ENCODE measurements at regions not wholly inside any gene's neighbourhood (a gene's known extent, or its start where the extent isn't known, plus 50 kb on each side); places are given as distances from the start of the nearest gene placed in this dataset.

DNA sequence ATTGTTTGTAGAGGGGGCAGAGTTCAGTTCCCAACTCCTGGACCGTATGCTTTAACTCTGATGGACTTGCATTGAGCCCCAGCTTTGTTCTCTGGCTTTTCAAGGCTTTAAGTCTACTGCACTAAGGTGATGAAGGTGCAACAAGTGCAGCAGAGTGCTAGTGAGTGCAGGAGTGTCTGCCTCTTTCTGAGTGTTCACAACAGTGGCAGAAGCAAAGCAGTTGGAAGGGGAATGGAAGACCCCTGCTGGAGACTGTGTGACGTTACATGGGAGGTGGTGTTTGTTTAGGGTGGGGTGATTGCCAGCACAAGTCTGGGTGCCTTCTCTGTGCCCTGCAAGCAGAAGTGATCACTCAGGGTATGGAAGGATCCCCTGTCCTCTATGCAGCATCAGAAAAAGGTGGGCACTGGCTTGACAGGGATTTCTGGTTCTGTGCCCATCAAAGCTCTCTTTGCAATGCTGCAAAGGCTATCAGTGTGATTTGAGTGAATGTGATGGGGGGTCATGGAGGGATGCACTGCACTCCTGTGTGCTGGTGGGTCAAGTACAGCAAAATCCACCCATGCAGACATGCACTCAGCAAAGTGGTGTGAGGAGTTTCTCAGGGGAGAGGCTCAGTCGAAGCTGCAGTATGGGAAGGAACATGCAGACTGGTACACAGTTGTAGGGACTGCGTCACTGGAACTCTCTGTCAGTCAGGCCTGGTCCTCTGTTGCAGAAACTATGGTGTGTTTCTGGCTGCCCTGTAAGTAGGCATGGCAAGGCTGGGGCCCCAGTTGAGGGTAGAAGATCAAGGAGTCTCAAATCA is 70.9 kb upstream of the UGT2B7 start:
- peaks cover 4% of the 10 kb centered on the region; the same call in 1 of the 2 replicates for H3K9me3 ChIP-seq
- no peak overlapping the region for H3K4me3 Mint-ChIP-seq (ENCODE audit: unreplicated experiment)
- H3K27ac Mint-ChIP-seq (ENCODE audit: unreplicated experiment) = no peak overlapping the region
- no peaks in the 10 kb centered on the region for H3K36me3 ChIP-seq (ENCODE audit: control insufficient read depth, insufficient read depth, low read length)
- BruUV-seq (replicated peaks) = no TSS peak
- TF ChIP-seq, protein P1, sequence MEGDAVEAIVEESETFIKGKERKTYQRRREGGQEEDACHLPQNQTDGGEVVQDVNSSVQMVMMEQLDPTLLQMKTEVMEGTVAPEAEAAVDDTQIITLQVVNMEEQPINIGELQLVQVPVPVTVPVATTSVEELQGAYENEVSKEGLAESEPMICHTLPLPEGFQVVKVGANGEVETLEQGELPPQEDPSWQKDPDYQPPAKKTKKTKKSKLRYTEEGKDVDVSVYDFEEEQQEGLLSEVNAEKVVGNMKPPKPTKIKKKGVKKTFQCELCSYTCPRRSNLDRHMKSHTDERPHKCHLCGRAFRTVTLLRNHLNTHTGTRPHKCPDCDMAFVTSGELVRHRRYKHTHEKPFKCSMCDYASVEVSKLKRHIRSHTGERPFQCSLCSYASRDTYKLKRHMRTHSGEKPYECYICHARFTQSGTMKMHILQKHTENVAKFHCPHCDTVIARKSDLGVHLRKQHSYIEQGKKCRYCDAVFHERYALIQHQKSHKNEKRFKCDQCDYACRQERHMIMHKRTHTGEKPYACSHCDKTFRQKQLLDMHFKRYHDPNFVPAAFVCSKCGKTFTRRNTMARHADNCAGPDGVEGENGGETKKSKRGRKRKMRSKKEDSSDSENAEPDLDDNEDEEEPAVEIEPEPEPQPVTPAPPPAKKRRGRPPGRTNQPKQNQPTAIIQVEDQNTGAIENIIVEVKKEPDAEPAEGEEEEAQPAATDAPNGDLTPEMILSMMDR (IDR thresholded peaks at IDR 0.05; ENCODE audit: insufficient read depth in 1 of 2, low read depth in 1 of 2, low read length in 1 of 2, severe bottlenecking in 1 of 2, unreplicated experiment in 1 of 2) = peak; percentile 35 to 53
- H3K9me3 Mint-ChIP-seq (ENCODE audit: unreplicated experiment) = no peaks in the 10 kb centered on the region
- peaks cover 10% of the 10 kb centered on the region for H3K4me1 ChIP-seq
- POLR2A ChIA-PET = no interaction called here
- peak; percentile 39 to 47 for DNase-seq
- H3K4me3 ChIP-seq (ENCODE audit: low read depth, low read length) = no peak overlapping the region
- no peaks in the 10 kb centered on the region for H3K27me3 ChIP-seq (replicated peaks; ENCODE audit: control insufficient read depth, insufficient read depth, low read length)
- no peaks in the 10 kb centered on the region for H3K36me3 Mint-ChIP-seq (ENCODE audit: insufficient read depth, unreplicated experiment)
- H3K4me1 Mint-ChIP-seq (ENCODE audit: low read depth, unreplicated experiment) = peaks cover 4% of the 10 kb centered on the region
- CTCF ChIA-PET = no interaction called here
- H3K27me3 Mint-ChIP-seq (ENCODE audit: insufficient read depth, unreplicated experiment) = no peaks in the 10 kb centered on the region
- intact Hi-C loops (cut with micrococcal nuclease; ENCODE audit: unreplicated experiment) = loop anchor here (1.0 to 2.0 kb wide), 2 partner anchors 120 to 527 kb away; no protein-coding TSS in a partner anchor

DNA sequence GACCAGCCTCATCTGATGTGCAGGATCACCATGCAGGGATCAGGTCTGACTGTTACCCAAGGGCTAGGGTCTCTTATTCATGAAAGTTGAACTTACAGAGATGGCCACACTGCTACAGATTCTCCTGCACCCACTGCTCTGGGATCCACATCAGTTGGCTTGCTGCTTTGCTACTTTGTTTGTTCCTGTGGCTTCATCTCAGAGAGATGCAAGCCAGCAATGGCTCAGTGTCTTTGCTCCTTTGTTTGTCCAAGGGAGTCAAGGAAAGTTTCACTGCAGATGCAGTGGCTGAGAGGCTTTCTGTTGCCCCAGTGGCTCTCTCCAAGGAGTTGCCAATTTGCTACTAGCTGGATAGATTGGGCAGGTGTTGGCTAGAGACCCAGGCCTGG is 70.3 kb upstream of the UGT2B7 start:
- Histone ChIP-seq H3K27me3 (replicated peaks; ENCODE audit: control insufficient read depth, insufficient read depth, low read length) (no peaks in the 10 kb centered on the region), H3K9me3 (peaks cover 10% of the 10 kb centered on the region; the same call in 1 of the 2 replicates), H3K4me1 (peaks cover 13% of the 10 kb centered on the region), H3K36me3 (ENCODE audit: control insufficient read depth, insufficient read depth, low read length) (no peaks in the 10 kb centered on the region), H3K4me3 (ENCODE audit: low read depth, low read length) (no peak overlapping the region)
- intact Hi-C loops (cut with micrococcal nuclease; ENCODE audit: unreplicated experiment) = loop anchor here (1.0 to 2.0 kb wide), 2 partner anchors 121 to 527 kb away; no protein-coding TSS in a partner anchor
- TF ChIP-seq, protein P1 (IDR thresholded peaks at IDR 0.05; ENCODE audit: insufficient read depth in 1 of 2, low read depth in 1 of 2, low read length in 1 of 2, severe bottlenecking in 1 of 2, unreplicated experiment in 1 of 2) = no peak
- Mint-ChIP-seq H3K27me3 (ENCODE audit: insufficient read depth, unreplicated experiment) (no peaks in the 10 kb centered on the region), H3K4me1 (ENCODE audit: low read depth, unreplicated experiment) (peaks cover 9% of the 10 kb centered on the region), H3K27ac (ENCODE audit: unreplicated experiment) (no peak overlapping the region), H3K36me3 (ENCODE audit: insufficient read depth, unreplicated experiment) (no peaks in the 10 kb centered on the region), H3K9me3 (ENCODE audit: unreplicated experiment) (no peaks in the 10 kb centered on the region), H3K4me3 (ENCODE audit: unreplicated experiment) (no peak overlapping the region)
- ChIA-PET CTCF (no interaction called here), POLR2A (no interaction called here)
- DNase-seq = no peak
- no TSS peak for BruUV-seq (replicated peaks)

DNA sequence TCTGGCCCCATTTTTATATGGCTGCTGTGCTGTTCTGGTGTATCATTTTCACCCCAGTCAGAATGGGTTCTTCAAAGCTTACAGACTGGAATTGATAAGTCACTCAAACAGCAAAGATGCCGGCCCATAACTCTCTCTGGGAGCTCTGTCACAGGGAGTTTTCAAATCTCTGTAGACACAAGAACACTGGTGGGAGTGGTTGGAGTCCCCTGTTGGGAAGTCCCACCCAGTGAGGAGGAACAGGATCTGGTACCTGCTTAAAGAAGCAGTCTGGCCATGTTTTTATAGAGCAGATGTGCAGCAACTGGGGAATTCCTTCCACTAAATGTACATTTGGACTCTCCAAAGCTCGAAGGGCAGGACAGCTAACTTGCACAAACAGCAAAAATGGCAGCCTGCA is 69.3 kb upstream of the UGT2B7 start:
- intact Hi-C loops (cut with micrococcal nuclease; ENCODE audit: unreplicated experiment) = no loop called here
- Histone ChIP-seq H3K4me3 (ENCODE audit: low read depth, low read length) (no peak overlapping the region), H3K4me1 (peaks cover 13% of the 10 kb centered on the region), H3K27me3 (replicated peaks; ENCODE audit: control insufficient read depth, insufficient read depth, low read length) (no peaks in the 10 kb centered on the region), H3K9me3 (peaks cover 12% of the 10 kb centered on the region; the same call in 1 of the 2 replicates), H3K36me3 (ENCODE audit: control insufficient read depth, insufficient read depth, low read length) (no peaks in the 10 kb centered on the region)
- Mint-ChIP-seq H3K4me3 (ENCODE audit: unreplicated experiment) (no peak overlapping the region), H3K27ac (ENCODE audit: unreplicated experiment) (no peak overlapping the region), H3K27me3 (ENCODE audit: insufficient read depth, unreplicated experiment) (no peaks in the 10 kb centered on the region), H3K4me1 (ENCODE audit: low read depth, unreplicated experiment) (peaks cover 9% of the 10 kb centered on the region), H3K9me3 (ENCODE audit: unreplicated experiment) (no peaks in the 10 kb centered on the region), H3K36me3 (ENCODE audit: insufficient read depth, unreplicated experiment) (no peaks in the 10 kb centered on the region)
- DNase-seq = no peak
- TF ChIP-seq, protein P1 (IDR thresholded peaks at IDR 0.05; ENCODE audit: insufficient read depth in 1 of 2, low read depth in 1 of 2, low read length in 1 of 2, severe bottlenecking in 1 of 2, unreplicated experiment in 1 of 2) = no peak
- ChIA-PET CTCF (no interaction called here), POLR2A (no interaction called here)
- no TSS peak for BruUV-seq (replicated peaks)

Data from Caco-2 (cell line).